Fibroblast of lung (primary cell): ENCODE measurements at regions not wholly inside any gene's neighbourhood (a gene's known extent, or its start where the extent isn't known, plus 50 kb on each side); places are given as distances from the start of the nearest gene placed in this dataset.

Experiments
- DNase-seq, 2 donors: peaks; one replicate each; pipeline versions ENCODE4 v3.0.0 to v3.0.0-alpha.2; 2010; ENCODE audit warnings: low read depth in 2 of 2
- H2AFZ ChIP-seq: 2 replicates; pipeline ENCODE4 v1.5.1; 2012; ENCODE audit warnings: low read length, control low read depth, inconsistent platforms
- H3K27ac ChIP-seq: 2 replicates; pipeline ENCODE4 v1.5.1; 2011; ENCODE audit warnings: low read length, control low read depth; ENCODE audit not compliant: insufficient read depth
- H3K27me3 ChIP-seq: 2 replicates; pipeline ENCODE4 v1.5.1; 2011; ENCODE audit warnings: mild to moderate bottlenecking, low read length; ENCODE audit not compliant: control insufficient read depth, insufficient read depth
- H3K36me3 ChIP-seq: 2 replicates; pipeline ENCODE4 v1.5.1; 2011; ENCODE audit warnings: low read length; ENCODE audit not compliant: control insufficient read depth, insufficient read depth
- H3K4me1 ChIP-seq: 2 replicates; pipeline ENCODE4 v1.5.1; 2011; ENCODE audit warnings: low read length; ENCODE audit not compliant: control insufficient read depth, insufficient read depth; ENCODE audit errors: extremely low read depth
- H3K4me2 ChIP-seq: 2 replicates; pipeline ENCODE4 v1.5.1; 2011; ENCODE audit warnings: low read length, control low read depth; ENCODE audit not compliant: insufficient read depth; ENCODE audit errors: extremely low read depth
- H3K4me3 ChIP-seq, 4 experiments: fragments of 200-600 bp in 1 of 4; sonication (generic) in 1 of 4; replicated peaks in 1 of 4; 2 replicates each; pipeline ENCODE4 v1.5.1; 2011 to 2016; ENCODE audit warnings: low read length in 4 of 4, low read depth in 3 of 4, mild to moderate bottlenecking in 3 of 4, control low read depth in 2 of 4, inconsistent platforms in 1 of 4, mixed read lengths in 1 of 4; ENCODE audit not compliant: insufficient read depth in 1 of 4; ENCODE audit errors: control extremely low read depth in 1 of 4
- H3K79me2 ChIP-seq: 2 replicates; pipeline ENCODE4 v1.5.1; 2012; ENCODE audit warnings: mild to moderate bottlenecking, low read length, inconsistent platforms; ENCODE audit not compliant: control insufficient read depth, insufficient read depth
- H3K9ac ChIP-seq: 2 replicates; pipeline ENCODE4 v1.5.1; 2011; ENCODE audit warnings: mild to moderate bottlenecking, low read length, control low read depth; ENCODE audit not compliant: insufficient read depth
- H3K9me3 ChIP-seq: 2 replicates; pipeline ENCODE4 v1.5.1; 2012; ENCODE audit warnings: low read depth, low read length; ENCODE audit not compliant: control insufficient read depth, insufficient read depth
- H4K20me1 ChIP-seq: 2 replicates; pipeline ENCODE4 v1.5.1; 2011; ENCODE audit warnings: low read length; ENCODE audit not compliant: control insufficient read depth, insufficient read depth; ENCODE audit errors: extremely low read depth
- CTCF ChIP-seq, 2 donors: IDR thresholded peaks in 1 of 2; conservative IDR thresholded peaks in 1 of 2; 1 replicate in 1 of 2; 2 replicates in 1 of 2; pipeline ENCODE4 v1.5.1; 2011 to 2012; ENCODE audit warnings: low read length in 2 of 2, control low read depth in 1 of 2, inconsistent platforms in 1 of 2, low read depth in 1 of 2, mild to moderate bottlenecking in 1 of 2
- EZH2 ChIP-seq: IDR thresholded peaks from 2 replicates; pipeline ENCODE4 v1.5.1; 2012; ENCODE audit warnings: low read length, control low read depth, mild to moderate bottlenecking; ENCODE audit errors: missing control alignments

- Histone ChIP-seq H3K4me2 (peak overlapping the region; percentile 92), H2AFZ (peak overlapping the region; percentile 92), H3K27me3 (no peaks in the 10 kb centered on the region), H3K79me2 (no peaks in the 10 kb centered on the region), H3K9me3 (no peaks in the 10 kb centered on the region), H3K9ac (peak overlapping the region; percentile 52), H4K20me1 (no peaks in the 10 kb centered on the region), H3K27ac (peak overlapping the region; percentile 90), H3K4me3 (peak overlapping the region; percentile 35 to 57 (median 52)), H3K36me3 (no peaks in the 10 kb centered on the region), H3K4me1 (peaks cover 9% of the 10 kb centered on the region)
- DNase-seq: peak; percentile 50 to 73
- TF ChIP-seq EZH2 (no peak), CTCF (conservative IDR thresholded peaks at IDR 0.05 in 1 of 2, IDR thresholded peaks at IDR 0.05 in 1 of 2; ENCODE audit: low read depth in 1 of 2, low read length in 2 of 2) (no peak)
Observed at GRCh38 chr17:71975331-71975801, 145.5 kb upstream of the SOX9 start.

GRCh38 chr17:71976011-71976649 lies 144.7 kb upstream of the SOX9 start:
- H3K9me3 ChIP-seq: no peaks in the 10 kb centered on the region
- H3K27ac ChIP-seq: peak overlapping the region; percentile 90
- peak; percentile 97 to 98 for DNase-seq
- peak overlapping the region; percentile 70 for H2AFZ ChIP-seq
- H3K4me3 ChIP-seq: peak overlapping the region in 2 of 4 experiments; percentile 29 to 35
- H3K4me2 ChIP-seq: peak overlapping the region; percentile 60
- H3K4me1 ChIP-seq: peaks cover 9% of the 10 kb centered on the region
- H3K79me2 ChIP-seq: no peaks in the 10 kb centered on the region
- no peaks in the 10 kb centered on the region for H4K20me1 ChIP-seq
- H3K27me3 ChIP-seq: no peaks in the 10 kb centered on the region
- TF ChIP-seq CTCF (conservative IDR thresholded peaks at IDR 0.05 in 1 of 2, IDR thresholded peaks at IDR 0.05 in 1 of 2; ENCODE audit: low read depth in 1 of 2, low read length in 2 of 2) (no peak), EZH2 (no peak)
- H3K36me3 ChIP-seq: no peaks in the 10 kb centered on the region
- no peak overlapping the region for H3K9ac ChIP-seq

GRCh38 chr17:71978435-71978834 lies 142.4 kb upstream of the SOX9 start:
- H3K9me3 ChIP-seq: no peaks in the 10 kb centered on the region
- no peak overlapping the region for H3K4me3 ChIP-seq
- H3K27me3 ChIP-seq: no peaks in the 10 kb centered on the region
- H3K9ac ChIP-seq: no peak overlapping the region
- DNase-seq: no peak
- H4K20me1 ChIP-seq: no peaks in the 10 kb centered on the region
- no peak for TF ChIP-seq EZH2
- no peak for TF ChIP-seq CTCF (conservative IDR thresholded peaks at IDR 0.05 in 1 of 2, IDR thresholded peaks at IDR 0.05 in 1 of 2; ENCODE audit: low read depth in 1 of 2, low read length in 2 of 2)
- H3K27ac ChIP-seq: no peak overlapping the region
- H3K4me1 ChIP-seq: peaks cover 9% of the 10 kb centered on the region
- no peak overlapping the region for H2AFZ ChIP-seq
- no peaks in the 10 kb centered on the region for H3K79me2 ChIP-seq
- H3K36me3 ChIP-seq: no peaks in the 10 kb centered on the region
- no peak overlapping the region for H3K4me2 ChIP-seq
